ENCODE measurements at regions not wholly inside any gene's neighbourhood (a gene's known extent, or its start where the extent isn't known, plus 50 kb on each side); places are given as distances from the start of the nearest gene placed in this dataset.

DNA sequence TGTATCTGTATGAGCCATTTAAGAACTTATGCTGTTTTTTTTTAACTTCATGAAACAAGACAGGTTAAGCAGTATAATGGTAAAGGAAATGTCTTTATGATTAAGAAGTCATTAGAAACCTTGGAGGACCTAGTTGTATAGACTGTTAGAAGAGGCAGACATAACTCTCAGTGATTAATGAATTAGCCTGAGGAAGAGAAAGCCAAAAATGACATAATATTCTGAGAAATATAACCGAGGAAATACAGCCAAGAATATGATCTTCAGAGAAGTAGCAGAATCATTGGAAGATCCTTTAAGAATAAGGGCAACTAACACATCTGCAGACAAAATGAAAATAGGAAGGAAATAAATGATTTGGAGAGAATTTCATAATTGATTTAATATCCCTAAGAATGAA, 738.1 kb upstream of the NCAM2 start:
- CTCF ChIA-PET (ENCODE audit: low intra/inter-chr PET ratio): no interaction called here
- FAIRE-seq: no peak
- H4K20me1 ChIP-seq (replicated peaks; ENCODE audit: control insufficient read depth, insufficient read depth, low read length): no peaks in the 10 kb centered on the region
- no TSS peak for BruUV-seq (replicated peaks)
- H3K36me3 ChIP-seq (ENCODE audit: control insufficient read depth, insufficient read depth, low read length): no peaks in the 10 kb centered on the region; the same call in 2 of the 3 replicates
- peaks cover 4 to 21% of the 10 kb centered on the region in 2 experiments; a peak in 3 of 5 replicates for H3K4me1 ChIP-seq (replicated peaks in 1 of 2; ENCODE audit: control insufficient read depth in 2 of 2, insufficient read depth in 2 of 2, low read length in 2 of 2)
- no peak for DNase-seq (ENCODE audit: extremely low read depth in 1 of 4, low spot score in 3 of 4)
- H3K9me3 ChIP-seq (replicated peaks; ENCODE audit: control insufficient read depth, insufficient read depth, low read depth, low read length): no peaks in the 10 kb centered on the region
- in situ Hi-C loops (cut with MboI): no loop called here
- intact Hi-C loops (cut with micrococcal nuclease): no loop called here
- POLR2A ChIA-PET: interaction anchor here (2.6 kb wide), 1 partner anchor 10 kb away, joined by 11 read pairs; no protein-coding TSS in a partner anchor
- TF ChIP-seq MEIS2 (IDR thresholded peaks at IDR 0.05; ENCODE audit: partially characterized antibody): peak; percentile 10
- TF ChIP-seq TAF9B (IDR thresholded peaks at IDR 0.05; ENCODE audit: partially characterized antibody): no peak
- TF ChIP-seq POLR2B (IDR thresholded peaks at IDR 0.05; ENCODE audit: low read depth, partially characterized antibody): no peak
- H3K9me1 ChIP-seq (ENCODE audit: control insufficient read depth, insufficient read depth, low read length): peaks cover 2% of the 10 kb centered on the region
- H3K27ac ChIP-seq (ENCODE audit: extremely low read depth, low read depth, low read length): peak overlapping the region; percentile 89; the same call in 1 of the 3 replicates
- H3K4me2 ChIP-seq (ENCODE audit: insufficient read depth, low read length): no peak overlapping the region
- H3K9ac ChIP-seq (ENCODE audit: insufficient read depth in 1 of 2, low read depth in 2 of 2, low read length in 2 of 2): peak overlapping the region in 1 of 2 experiments; percentile 12; a peak in 1 of 4 replicates
- no peak for ATAC-seq
- H2AFZ ChIP-seq (ENCODE audit: low read depth, low read length): peak overlapping the region; percentile 80
- H3K27me3 ChIP-seq (ENCODE audit: control insufficient read depth in 2 of 2, insufficient read depth in 2 of 2, low read length in 2 of 2): no peaks in the 10 kb centered on the region
- H3K4me3 ChIP-seq: no peak overlapping the region
- H3K79me2 ChIP-seq (ENCODE audit: control insufficient read depth, insufficient read depth, low read length): peaks cover 15% of the 10 kb centered on the region; the same call in 2 of the 3 replicates
- 21% methylated on average over 1 of the region's 1 CpG for WGBS (ENCODE audit: insufficient coverage, low coverage, missing lambda C conversion rate)

DNA sequence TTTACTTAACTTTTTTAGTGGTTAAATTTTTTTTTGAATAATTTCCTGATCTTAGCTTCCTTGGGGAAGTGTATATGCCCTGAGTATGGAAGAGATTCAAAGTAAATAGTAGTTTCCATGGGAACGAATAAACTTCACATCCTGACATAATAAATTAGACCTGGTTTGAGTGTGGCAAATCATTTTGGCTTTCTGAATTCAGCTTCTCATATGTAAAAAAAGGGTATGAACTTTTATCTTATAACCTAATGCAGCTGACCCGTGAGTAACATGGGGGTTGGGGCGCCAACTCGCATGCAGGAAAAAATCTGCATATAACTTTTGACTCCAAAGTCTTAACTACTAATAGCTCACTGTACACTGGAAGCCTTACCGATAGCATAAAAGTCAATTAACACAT, 736.8 kb upstream of the NCAM2 start:
- peaks cover 2% of the 10 kb centered on the region for H3K9me1 ChIP-seq (ENCODE audit: control insufficient read depth, insufficient read depth, low read length)
- peaks cover 4 to 25% of the 10 kb centered on the region in 2 experiments; a peak in 3 of 5 replicates for H3K4me1 ChIP-seq (replicated peaks in 1 of 2; ENCODE audit: control insufficient read depth in 2 of 2, insufficient read depth in 2 of 2, low read length in 2 of 2)
- CTCF ChIA-PET (ENCODE audit: low intra/inter-chr PET ratio): no interaction called here
- no peak overlapping the region for H2AFZ ChIP-seq (ENCODE audit: low read depth, low read length)
- H3K4me2 ChIP-seq (ENCODE audit: insufficient read depth, low read length): no peak overlapping the region
- H3K9me3 ChIP-seq (replicated peaks; ENCODE audit: control insufficient read depth, insufficient read depth, low read depth, low read length): no peaks in the 10 kb centered on the region
- peaks cover 12% of the 10 kb centered on the region; the same call in 2 of the 3 replicates for H3K79me2 ChIP-seq (ENCODE audit: control insufficient read depth, insufficient read depth, low read length)
- no peak overlapping the region for H3K4me3 ChIP-seq
- no peaks in the 10 kb centered on the region for H4K20me1 ChIP-seq (replicated peaks; ENCODE audit: control insufficient read depth, insufficient read depth, low read length)
- no peak overlapping the region for H3K27ac ChIP-seq (ENCODE audit: extremely low read depth, low read depth, low read length)
- DNase-seq (ENCODE audit: extremely low read depth in 1 of 4, low spot score in 3 of 4) (no peak), ATAC-seq (no peak), FAIRE-seq (no peak)
- WGBS (ENCODE audit: insufficient coverage, low coverage, missing lambda C conversion rate): 72% methylated on average over 5 of the region's 5 CpGs
- no peak overlapping the region for H3K9ac ChIP-seq (ENCODE audit: insufficient read depth in 1 of 2, low read depth in 2 of 2, low read length in 2 of 2)
- intact Hi-C loops (cut with micrococcal nuclease): no loop called here
- POLR2A ChIA-PET: no interaction called here
- TF ChIP-seq MTA1 (IDR thresholded peaks at IDR 0.05; ENCODE audit: borderline replicate concordance): no peak
- TF ChIP-seq, protein P1, sequence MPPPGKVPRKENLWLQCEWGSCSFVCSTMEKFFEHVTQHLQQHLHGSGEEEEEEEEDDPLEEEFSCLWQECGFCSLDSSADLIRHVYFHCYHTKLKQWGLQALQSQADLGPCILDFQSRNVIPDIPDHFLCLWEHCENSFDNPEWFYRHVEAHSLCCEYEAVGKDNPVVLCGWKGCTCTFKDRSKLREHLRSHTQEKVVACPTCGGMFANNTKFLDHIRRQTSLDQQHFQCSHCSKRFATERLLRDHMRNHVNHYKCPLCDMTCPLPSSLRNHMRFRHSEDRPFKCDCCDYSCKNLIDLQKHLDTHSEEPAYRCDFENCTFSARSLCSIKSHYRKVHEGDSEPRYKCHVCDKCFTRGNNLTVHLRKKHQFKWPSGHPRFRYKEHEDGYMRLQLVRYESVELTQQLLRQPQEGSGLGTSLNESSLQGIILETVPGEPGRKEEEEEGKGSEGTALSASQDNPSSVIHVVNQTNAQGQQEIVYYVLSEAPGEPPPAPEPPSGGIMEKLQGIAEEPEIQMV (tag; conservative IDR thresholded peaks at IDR 0.05; ENCODE audit: low read depth): no peak
- TF ChIP-seq RFX1 (IDR thresholded peaks at IDR 0.05): peak; percentile 28; the same call in 1 of the 2 replicates
- TF ChIP-seq, protein P2, sequence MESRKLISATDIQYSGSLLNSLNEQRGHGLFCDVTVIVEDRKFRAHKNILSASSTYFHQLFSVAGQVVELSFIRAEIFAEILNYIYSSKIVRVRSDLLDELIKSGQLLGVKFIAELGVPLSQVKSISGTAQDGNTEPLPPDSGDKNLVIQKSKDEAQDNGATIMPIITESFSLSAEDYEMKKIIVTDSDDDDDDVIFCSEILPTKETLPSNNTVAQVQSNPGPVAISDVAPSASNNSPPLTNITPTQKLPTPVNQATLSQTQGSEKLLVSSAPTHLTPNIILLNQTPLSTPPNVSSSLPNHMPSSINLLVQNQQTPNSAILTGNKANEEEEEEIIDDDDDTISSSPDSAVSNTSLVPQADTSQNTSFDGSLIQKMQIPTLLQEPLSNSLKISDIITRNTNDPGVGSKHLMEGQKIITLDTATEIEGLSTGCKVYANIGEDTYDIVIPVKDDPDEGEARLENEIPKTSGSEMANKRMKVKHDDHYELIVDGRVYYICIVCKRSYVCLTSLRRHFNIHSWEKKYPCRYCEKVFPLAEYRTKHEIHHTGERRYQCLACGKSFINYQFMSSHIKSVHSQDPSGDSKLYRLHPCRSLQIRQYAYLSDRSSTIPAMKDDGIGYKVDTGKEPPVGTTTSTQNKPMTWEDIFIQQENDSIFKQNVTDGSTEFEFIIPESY (CRISPR knock-in tag; IDR thresholded peaks at IDR 0.05): 0 out of 2 replicates have a peak, but pooled peaks have one; percentile 50
- no peak for TF ChIP-seq BRCA1 (IDR thresholded peaks at IDR 0.05)
- no peak for TF ChIP-seq BRCA1 (CRISPR knock-in tag; IDR thresholded peaks at IDR 0.05)
- in situ Hi-C loops (cut with MboI): no loop called here
- no peaks in the 10 kb centered on the region; the same call in 2 of the 3 replicates for H3K36me3 ChIP-seq (ENCODE audit: control insufficient read depth, insufficient read depth, low read length)
- H3K27me3 ChIP-seq (ENCODE audit: control insufficient read depth in 2 of 2, insufficient read depth in 2 of 2, low read length in 2 of 2): no peaks in the 10 kb centered on the region
- BruUV-seq (replicated peaks): no TSS peak

Measured in K562 (cell line).